ENCODE measurements at regions not wholly inside any gene's neighbourhood (a gene's known extent, or its start where the extent isn't known, plus 50 kb on each side); places are given as distances from the start of the nearest gene placed in this dataset.
"Not testable (repeated sequence)": the region's sequence is repeated elsewhere in the genome, so short reads cannot be mapped to it uniquely, and the experiment has no call there.

GRCh38 chrX:7635604-7636003 lies 207.4 kb upstream of the VCX start:
- no peaks in the 10 kb centered on the region for H3K36me3 Mint-ChIP-seq (ENCODE audit: insufficient read depth, unreplicated experiment)
- no peak for TF ChIP-seq CTCF (IDR thresholded peaks at IDR 0.05; ENCODE audit: unreplicated experiment)
- intact Hi-C loops (cut with micrococcal nuclease; ENCODE audit: unreplicated experiment), result no loop called here
- no peak for DNase-seq
- no peak overlapping the region for H3K27ac Mint-ChIP-seq (ENCODE audit: unreplicated experiment)
- no TSS peak for BruUV-seq (replicated peaks)
- H3K27me3 Mint-ChIP-seq (ENCODE audit: unreplicated experiment), result no peaks in the 10 kb centered on the region
- CTCF ChIA-PET, result no interaction called here
- H3K9me3 Mint-ChIP-seq (ENCODE audit: low read depth, unreplicated experiment), result peaks cover 2% of the 10 kb centered on the region
- H3K4me1 Mint-ChIP-seq (ENCODE audit: low read depth, unreplicated experiment), result no peaks in the 10 kb centered on the region
- H3K4me3 Mint-ChIP-seq (ENCODE audit: low read depth, unreplicated experiment), result no peak overlapping the region

GRCh38 chrX:7620560-7620959 lies 222.4 kb upstream of the VCX start:
- intact Hi-C loops (cut with micrococcal nuclease; ENCODE audit: unreplicated experiment), result no loop called here
- Mint-ChIP-seq H3K27ac (ENCODE audit: unreplicated experiment) (no peak overlapping the region), H3K4me3 (ENCODE audit: low read depth, unreplicated experiment) (no peak overlapping the region), H3K27me3 (ENCODE audit: unreplicated experiment) (no peaks in the 10 kb centered on the region), H3K9me3 (ENCODE audit: low read depth, unreplicated experiment) (peaks cover 11% of the 10 kb centered on the region), H3K36me3 (ENCODE audit: insufficient read depth, unreplicated experiment) (no peaks in the 10 kb centered on the region), H3K4me1 (ENCODE audit: low read depth, unreplicated experiment) (no peaks in the 10 kb centered on the region)
- DNase-seq, result no peak
- CTCF ChIA-PET, result no interaction called here
- BruUV-seq (replicated peaks), result no TSS peak
- no peak for TF ChIP-seq CTCF (IDR thresholded peaks at IDR 0.05; ENCODE audit: unreplicated experiment)

- no peaks in the 10 kb centered on the region for H3K27me3 Mint-ChIP-seq (ENCODE audit: unreplicated experiment)
- H3K4me3 Mint-ChIP-seq (ENCODE audit: low read depth, unreplicated experiment), result no peak overlapping the region
- BruUV-seq (replicated peaks), result no TSS peak
- peaks cover 14% of the 10 kb centered on the region for H3K9me3 Mint-ChIP-seq (ENCODE audit: low read depth, unreplicated experiment)
- no peak for DNase-seq
- TF ChIP-seq CTCF (IDR thresholded peaks at IDR 0.05; ENCODE audit: unreplicated experiment), result no peak
- CTCF ChIA-PET, result no interaction called here
- no peaks in the 10 kb centered on the region for H3K4me1 Mint-ChIP-seq (ENCODE audit: low read depth, unreplicated experiment)
- H3K36me3 Mint-ChIP-seq (ENCODE audit: insufficient read depth, unreplicated experiment), result no peaks in the 10 kb centered on the region
- no peak overlapping the region for H3K27ac Mint-ChIP-seq (ENCODE audit: unreplicated experiment)
- intact Hi-C loops (cut with micrococcal nuclease; ENCODE audit: unreplicated experiment), result no loop called here
Observed at GRCh38 chrX:7617994-7618393, 225.0 kb upstream of the VCX start.

GRCh38 chrX:7614616-7615015 lies 228.4 kb upstream of the VCX start:
- H3K27me3 Mint-ChIP-seq (ENCODE audit: unreplicated experiment), result no peaks in the 10 kb centered on the region
- DNase-seq, result no peak
- no peaks in the 10 kb centered on the region for H3K4me1 Mint-ChIP-seq (ENCODE audit: low read depth, unreplicated experiment)
- CTCF ChIA-PET, result no interaction called here
- H3K27ac Mint-ChIP-seq (ENCODE audit: unreplicated experiment), result no peak overlapping the region
- H3K36me3 Mint-ChIP-seq (ENCODE audit: insufficient read depth, unreplicated experiment), result no peaks in the 10 kb centered on the region
- no peak overlapping the region for H3K4me3 Mint-ChIP-seq (ENCODE audit: low read depth, unreplicated experiment)
- TF ChIP-seq CTCF (IDR thresholded peaks at IDR 0.05; ENCODE audit: unreplicated experiment), result no peak
- intact Hi-C loops (cut with micrococcal nuclease; ENCODE audit: unreplicated experiment), result no loop called here
- BruUV-seq (replicated peaks), result no TSS peak
- peaks cover 11% of the 10 kb centered on the region for H3K9me3 Mint-ChIP-seq (ENCODE audit: low read depth, unreplicated experiment)

GRCh38 chrX:7608625-7609024 lies 234.3 kb upstream of the VCX start:
- H3K4me3 Mint-ChIP-seq (ENCODE audit: low read depth, unreplicated experiment); H3K36me3 Mint-ChIP-seq (ENCODE audit: insufficient read depth, unreplicated experiment); CTCF ChIA-PET; BruUV-seq (replicated peaks); H3K27ac Mint-ChIP-seq (ENCODE audit: unreplicated experiment); H3K9me3 Mint-ChIP-seq (ENCODE audit: low read depth, unreplicated experiment); H3K4me1 Mint-ChIP-seq (ENCODE audit: low read depth, unreplicated experiment); DNase-seq; intact Hi-C loops (cut with micrococcal nuclease; ENCODE audit: unreplicated experiment); H3K27me3 Mint-ChIP-seq (ENCODE audit: unreplicated experiment): not testable (repeated sequence)
